Activated CD8-positive, alpha-beta memory T cell treated with anti-CD3 and anti-CD28 coated beads for 4 hours (primary cell): ENCODE measurements at regions not wholly inside any gene's neighbourhood (a gene's known extent, or its start where the extent isn't known, plus 50 kb on each side); places are given as distances from the start of the nearest gene placed in this dataset.
"Not testable (repeated sequence)": the region's sequence is repeated elsewhere in the genome, so short reads cannot be mapped to it uniquely, and the experiment has no call there.

Experiments
- DNase-seq, 2 donors: peaks; one replicate each; pipeline ENCODE4 v3.0.0-alpha.2; 2020; ENCODE audit warnings: low read depth in 2 of 2

GRCh38 chr11:134728186-134728585 lies 316.1 kb upstream of the B3GAT1 start:
- DNase-seq = no peak

- no peak for DNase-seq
Observed at GRCh38 chr11:134727636-134728035, 315.6 kb upstream of the B3GAT1 start.

- DNase-seq = no peak
Observed at GRCh38 chr11:134727204-134727603, 315.2 kb upstream of the B3GAT1 start.

GRCh38 chr11:134725716-134726639 lies 313.9 kb upstream of the B3GAT1 start:
- DNase-seq = no peak

- no peak for DNase-seq
Observed at GRCh38 chr11:134725211-134725610, 313.2 kb upstream of the B3GAT1 start.

- DNase-seq = no peak
Observed at GRCh38 chr11:134724779-134725140, 312.7 kb upstream of the B3GAT1 start.

- DNase-seq = no peak
Observed at GRCh38 chr11:134724106-134724778, 312.2 kb upstream of the B3GAT1 start.

- not testable (repeated sequence) for DNase-seq
Observed at GRCh38 chr11:134720691-134721070, 308.6 kb upstream of the B3GAT1 start.

GRCh38 chr11:134719940-134720690 lies 308.1 kb upstream of the B3GAT1 start:
- DNase-seq = not testable (repeated sequence)

- DNase-seq = no peak
Observed at GRCh38 chr11:134719397-134719796, 307.4 kb upstream of the B3GAT1 start.

GRCh38 chr11:134716582-134716981 lies 304.5 kb upstream of the B3GAT1 start:
- DNase-seq = no peak

- DNase-seq = no peak
Observed at GRCh38 chr11:134714021-134714656, 302.1 kb upstream of the B3GAT1 start.

- no peak for DNase-seq
Observed at GRCh38 chr11:134712228-134713145, 300.4 kb upstream of the B3GAT1 start.

- DNase-seq = no peak
Observed at GRCh38 chr11:134711588-134711987, 299.5 kb upstream of the B3GAT1 start.

- DNase-seq = no peak
Observed at GRCh38 chr11:134710861-134711407, 298.9 kb upstream of the B3GAT1 start.

GRCh38 chr11:134705858-134706257 lies 293.8 kb upstream of the B3GAT1 start:
- no peak for DNase-seq

GRCh38 chr11:134702827-134703226 lies 290.8 kb upstream of the B3GAT1 start:
- DNase-seq = no peak

GRCh38 chr11:134701564-134702165 lies 289.6 kb upstream of the B3GAT1 start:
- DNase-seq = no peak

- DNase-seq = no peak
Observed at GRCh38 chr11:134700101-134700640, 288.1 kb upstream of the B3GAT1 start.

GRCh38 chr11:134696455-134696854 lies 284.4 kb upstream of the B3GAT1 start:
- DNase-seq = no peak
